H7 (cell line): ENCODE measurements at regions not wholly inside any gene's neighbourhood (a gene's known extent, or its start where the extent isn't known, plus 50 kb on each side); places are given as distances from the start of the nearest gene placed in this dataset.

Experiments
- DNase-seq: peaks from one replicate; pipeline ENCODE4 v3.0.0; 2012
- H3K27me3 ChIP-seq: 2 replicates; pipeline ENCODE4 v1.6.0; 2011; ENCODE audit warnings: mild to moderate bottlenecking, low read length; ENCODE audit not compliant: control insufficient read depth, insufficient read depth
- H3K36me3 ChIP-seq: replicated peaks from 2 replicates; pipeline ENCODE4 v1.5.1; 2011; ENCODE audit warnings: low read length; ENCODE audit not compliant: control insufficient read depth, insufficient read depth
- H3K4me3 ChIP-seq: 2 replicates; pipeline ENCODE4 v1.5.1; 2011; ENCODE audit warnings: low read depth, mild to moderate bottlenecking, control low read depth, low read length, moderate library complexity; ENCODE audit not compliant: insufficient read depth

- Histone ChIP-seq H3K36me3 (no peaks in the 10 kb centered on the region; the same call in 1 of the 2 replicates), H3K4me3 (no peak overlapping the region), H3K27me3 (no peaks in the 10 kb centered on the region)
- DNase-seq, result no peak
Measured at GRCh38 chr20:39785252-39785917, 823.2 kb downstream of the DHX35 start.

DNA sequence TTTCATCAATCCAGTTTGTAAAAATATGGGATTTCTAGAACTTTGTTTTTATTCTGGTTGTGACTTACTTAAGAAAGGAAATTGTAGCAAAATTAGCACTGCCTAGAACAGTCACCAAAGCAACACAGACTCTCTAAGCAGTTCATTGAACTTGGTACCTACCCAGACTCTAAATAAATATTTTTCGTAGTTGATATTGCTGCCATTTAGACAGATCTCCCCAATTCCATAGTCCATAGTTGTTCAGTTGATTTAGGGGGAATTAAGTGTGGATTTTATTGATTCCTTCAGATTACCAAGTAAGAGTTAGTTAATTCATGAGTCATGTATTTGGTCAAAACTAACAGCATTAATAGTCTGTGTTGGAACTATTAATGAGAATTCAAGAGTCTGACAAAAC, 822.5 kb downstream of the DHX35 start:
- H3K27me3 ChIP-seq, result no peaks in the 10 kb centered on the region
- H3K36me3 ChIP-seq, result no peaks in the 10 kb centered on the region; the same call in 1 of the 2 replicates
- no peak for DNase-seq
- H3K4me3 ChIP-seq, result no peak overlapping the region

DNA sequence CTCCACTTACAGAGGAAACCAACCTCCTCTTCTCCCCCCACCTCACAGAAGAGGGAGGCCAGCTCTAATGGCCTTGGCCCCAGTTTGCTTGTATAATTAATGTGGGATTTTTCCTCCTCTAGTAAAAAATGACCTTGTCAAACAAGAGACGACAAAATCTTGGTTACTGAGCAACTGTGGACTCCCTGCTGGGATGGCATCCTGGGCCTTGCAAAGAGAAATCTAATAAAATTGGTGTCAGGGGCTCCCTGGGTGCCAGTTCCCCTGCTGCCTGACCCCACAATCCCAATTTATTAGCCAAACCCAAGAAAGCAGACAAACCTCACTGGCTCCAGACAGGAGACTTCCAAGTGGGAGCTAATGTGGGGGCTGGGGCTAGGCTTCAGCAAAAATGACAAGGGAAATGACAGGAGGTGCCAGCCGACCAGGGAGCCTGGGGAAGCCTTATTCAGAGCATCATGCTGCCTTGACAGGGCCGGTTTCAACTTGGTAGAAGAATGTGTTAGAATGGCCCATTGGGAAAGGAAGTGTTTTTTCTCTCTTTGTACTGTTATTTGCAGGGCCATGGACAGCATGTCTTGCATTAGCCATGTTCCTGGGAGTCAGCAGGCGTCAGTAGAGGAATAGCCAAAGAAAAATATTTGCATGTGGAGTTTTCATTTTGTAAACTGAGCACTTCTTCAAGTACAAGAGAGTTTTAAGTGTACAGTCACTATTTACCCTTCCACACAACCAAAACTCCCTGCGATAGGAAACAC, 816.9 kb downstream of the DHX35 start:
- H3K36me3 ChIP-seq, result no peaks in the 10 kb centered on the region

GRCh38 chr20:39778431-39778830, 816.3 kb downstream of the DHX35 start:
- H3K36me3 ChIP-seq, result no peaks in the 10 kb centered on the region
- H3K27me3 ChIP-seq, result no peaks in the 10 kb centered on the region
- H3K4me3 ChIP-seq, result no peak overlapping the region
- no peak for DNase-seq

More for the DNA sequence above, 816.9 kb downstream of the DHX35 start:
- Histone ChIP-seq H3K4me3 (no peak overlapping the region), H3K27me3 (no peaks in the 10 kb centered on the region)
- no peak for DNase-seq

- Histone ChIP-seq H3K4me3 (no peak overlapping the region), H3K27me3 (no peaks in the 10 kb centered on the region), H3K36me3 (no peaks in the 10 kb centered on the region)
- no peak for DNase-seq
Measured at GRCh38 chr20:39777610-39778009, 815.5 kb downstream of the DHX35 start.

- H3K27me3 ChIP-seq, result no peaks in the 10 kb centered on the region
- no peaks in the 10 kb centered on the region for H3K36me3 ChIP-seq
- no peak overlapping the region for H3K4me3 ChIP-seq
- no peak for DNase-seq
Measured at GRCh38 chr20:39775110-39775509, 813.0 kb downstream of the DHX35 start.

GRCh38 chr20:39773380-39774000, 811.3 kb downstream of the DHX35 start:
- Histone ChIP-seq H3K36me3 (no peaks in the 10 kb centered on the region), H3K27me3 (no peaks in the 10 kb centered on the region), H3K4me3 (no peak overlapping the region)
- no peak for DNase-seq

GRCh38 chr20:39767352-39767751, 805.2 kb downstream of the DHX35 start:
- H3K27me3 ChIP-seq, result no peaks in the 10 kb centered on the region
- no peaks in the 10 kb centered on the region for H3K36me3 ChIP-seq
- H3K4me3 ChIP-seq, result no peak overlapping the region
- DNase-seq, result no peak

DNA sequence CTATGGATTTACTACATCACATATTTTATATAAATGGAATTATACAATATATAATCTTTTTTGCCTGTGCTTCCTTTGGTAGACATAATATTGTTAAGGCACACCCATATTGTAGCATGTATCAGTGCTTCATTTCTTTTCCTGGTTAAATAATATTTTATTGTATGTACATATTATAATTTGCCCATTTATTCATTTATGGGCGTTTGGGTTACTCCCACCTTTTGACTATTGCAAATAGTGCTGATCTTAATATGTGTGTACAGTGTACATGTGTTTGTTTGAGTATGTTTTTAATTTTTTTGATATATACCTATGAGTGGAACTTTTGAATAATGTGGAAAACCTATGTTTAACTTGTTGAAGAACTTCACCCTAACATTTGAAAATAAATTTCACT, 804.2 kb downstream of the DHX35 start:
- DNase-seq, result no peak
- Histone ChIP-seq H3K4me3 (no peak overlapping the region), H3K27me3 (no peaks in the 10 kb centered on the region), H3K36me3 (no peaks in the 10 kb centered on the region)

DNA sequence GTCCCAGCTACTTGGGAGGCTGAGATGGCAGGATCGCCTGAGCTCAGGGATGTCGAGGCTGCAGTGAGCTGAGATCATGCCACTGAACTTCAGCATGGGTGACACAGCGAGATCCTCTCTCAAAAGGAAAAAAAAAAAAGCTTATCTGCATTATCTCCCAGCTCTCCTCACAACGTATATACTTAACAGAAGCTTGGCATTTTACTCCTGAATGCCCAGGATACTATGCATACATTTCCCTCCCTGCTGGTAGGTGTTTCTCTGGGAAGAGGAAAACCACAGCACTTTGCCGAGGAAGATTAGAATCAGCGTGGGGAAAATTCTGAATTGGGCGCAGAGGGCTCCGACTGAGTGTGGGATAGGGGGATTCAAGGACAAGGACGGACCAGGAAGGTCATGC, 800.6 kb downstream of the DHX35 start:
- Histone ChIP-seq H3K27me3 (no peaks in the 10 kb centered on the region), H3K4me3 (no peak overlapping the region), H3K36me3 (no peaks in the 10 kb centered on the region)
- no peak for DNase-seq

GRCh38 chr20:39758876-39759275, 796.7 kb downstream of the DHX35 start:
- Histone ChIP-seq H3K27me3 (no peaks in the 10 kb centered on the region), H3K4me3 (no peak overlapping the region), H3K36me3 (no peaks in the 10 kb centered on the region)
- DNase-seq, result no peak

DNA sequence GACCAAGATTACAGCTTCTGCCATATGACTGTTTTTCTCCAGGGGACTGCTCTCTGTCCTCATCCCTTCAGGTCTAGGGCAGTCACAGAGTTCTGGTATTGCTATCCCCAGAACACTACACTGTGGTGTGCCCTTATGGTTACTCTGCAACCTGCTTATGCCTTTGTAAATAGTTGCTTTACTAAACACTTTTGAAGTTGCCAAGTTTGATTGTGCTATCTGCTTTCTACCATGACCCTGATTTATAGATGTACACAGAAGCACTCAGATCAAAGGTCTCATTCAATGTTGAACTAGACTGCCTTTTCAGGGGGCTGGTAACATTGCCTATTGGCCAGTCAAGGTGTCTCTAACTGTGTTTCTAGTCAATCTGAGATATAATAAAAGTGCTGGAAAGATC, 794.7 kb downstream of the DHX35 start:
- Histone ChIP-seq H3K27me3 (no peaks in the 10 kb centered on the region), H3K4me3 (no peak overlapping the region), H3K36me3 (no peaks in the 10 kb centered on the region)
- DNase-seq, result no peak

GRCh38 chr20:39756369-39756768, 794.2 kb downstream of the DHX35 start:
- Histone ChIP-seq H3K27me3 (no peaks in the 10 kb centered on the region), H3K4me3 (no peak overlapping the region), H3K36me3 (no peaks in the 10 kb centered on the region)
- DNase-seq, result no peak

- H3K36me3 ChIP-seq, result no peaks in the 10 kb centered on the region
- H3K4me3 ChIP-seq, result no peak overlapping the region
- no peaks in the 10 kb centered on the region for H3K27me3 ChIP-seq
- DNase-seq, result no peak
Measured at GRCh38 chr20:39752262-39752876, 790.2 kb downstream of the DHX35 start.
